Tibial nerve (tissue), 3 donors: ENCODE measurements at regions not wholly inside any gene's neighbourhood (a gene's known extent, or its start where the extent isn't known, plus 50 kb on each side); places are given as distances from the start of the nearest gene placed in this dataset.

ENCODE experiments used
- EP300 ChIP-seq, 2 donors: sonication (generic); formaldehyde crosslinking; IDR thresholded peaks; one replicate each; pipeline ENCODE4 v1.6.1; 2017; ENCODE audit warnings: antibody characterized with exemption in 2 of 2, mild to moderate bottlenecking in 1 of 2
- POLR2A ChIP-seq, 2 donors: fragments of 450-650 bp; IDR thresholded peaks; one replicate each; pipeline ENCODE4 v1.6.1; 2017; ENCODE audit warnings: antibody characterized with exemption in 2 of 2, mild to moderate bottlenecking in 2 of 2, moderate library complexity in 2 of 2

DNA sequence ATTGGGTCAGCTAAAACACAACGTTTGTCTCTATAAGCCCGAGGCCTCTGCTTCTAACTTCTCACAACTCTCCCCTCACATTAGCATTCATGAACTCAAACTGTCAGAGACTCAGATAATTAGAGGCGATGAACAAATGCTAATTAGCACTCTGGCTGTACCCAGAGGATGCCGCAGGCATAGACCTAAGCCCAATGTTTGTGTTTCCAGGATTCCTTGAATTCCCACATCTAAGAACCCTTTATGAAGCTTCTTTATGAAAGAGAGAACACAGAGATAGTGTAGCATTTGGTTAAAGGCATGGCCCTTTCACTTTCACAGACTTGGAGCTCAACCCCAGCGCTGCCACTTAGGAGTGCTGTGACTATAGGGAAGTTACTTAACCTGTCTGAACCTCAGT, 512.2 kb downstream of the GRIN2A start:
- TF ChIP-seq POLR2A (IDR thresholded peaks at IDR 0.05) (no peak), EP300 (IDR thresholded peaks at IDR 0.05) (no peak)
